H4 (cell line): ENCODE measurements at regions not wholly inside any gene's neighbourhood (a gene's known extent, or its start where the extent isn't known, plus 50 kb on each side); places are given as distances from the start of the nearest gene placed in this dataset.
"Not testable (repeated sequence)": the region's sequence is repeated elsewhere in the genome, so short reads cannot be mapped to it uniquely, and the experiment has no call there.

Experiments
- DNase-seq: peaks from one replicate; pipeline ENCODE4 v3.0.0-alpha.2; 2015; ENCODE audit warnings: low spot score

DNA sequence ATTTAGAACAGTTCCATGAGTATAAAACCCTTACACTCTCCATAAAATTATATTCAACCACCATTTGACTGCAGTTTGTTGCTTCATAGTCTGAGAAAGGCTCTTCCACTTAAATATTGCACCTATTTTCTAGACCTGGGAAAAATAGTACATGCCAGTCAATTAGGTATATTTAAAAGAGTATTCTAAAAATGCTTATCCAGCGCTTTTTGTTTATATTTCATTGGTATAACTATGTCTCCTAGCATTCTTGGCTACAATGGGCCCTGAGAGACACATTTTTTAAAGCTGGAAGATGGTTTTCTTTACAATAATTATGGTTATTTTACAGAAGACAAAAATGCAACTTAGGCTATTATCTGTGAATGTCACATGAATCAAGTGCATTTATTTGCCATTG lies 439.4 kb downstream of the KCNJ18 start:
- DNase-seq = no peak

DNA sequence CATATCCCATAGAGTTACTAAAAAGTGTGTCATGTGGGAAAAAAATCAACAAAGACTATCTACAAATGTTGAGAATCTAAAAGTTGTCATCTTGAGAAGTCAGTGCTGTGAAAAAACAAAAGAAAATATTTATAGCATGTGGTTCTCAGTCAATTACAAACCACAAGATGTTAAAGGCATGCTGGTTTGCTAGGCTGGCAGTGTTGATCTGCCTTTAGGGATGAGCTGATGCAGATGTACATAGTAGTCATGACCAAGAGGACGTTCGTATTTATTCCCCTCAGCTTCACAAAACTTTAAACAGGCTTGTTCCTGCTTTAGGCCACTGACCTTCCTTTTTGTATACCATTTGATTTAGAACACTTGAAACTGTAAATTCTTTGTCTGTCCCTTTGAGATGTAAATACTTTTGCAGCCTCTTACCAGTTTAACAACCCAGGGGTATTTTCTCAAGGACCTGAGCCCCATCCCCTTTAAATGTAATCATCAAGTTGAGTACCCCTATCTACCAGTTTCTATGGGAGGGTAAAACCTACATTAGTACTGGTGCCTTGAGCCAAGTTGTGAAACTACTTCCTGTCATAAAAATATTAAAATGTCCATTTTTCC lies 446.6 kb downstream of the KCNJ18 start:
- DNase-seq = peak; percentile 63

DNA sequence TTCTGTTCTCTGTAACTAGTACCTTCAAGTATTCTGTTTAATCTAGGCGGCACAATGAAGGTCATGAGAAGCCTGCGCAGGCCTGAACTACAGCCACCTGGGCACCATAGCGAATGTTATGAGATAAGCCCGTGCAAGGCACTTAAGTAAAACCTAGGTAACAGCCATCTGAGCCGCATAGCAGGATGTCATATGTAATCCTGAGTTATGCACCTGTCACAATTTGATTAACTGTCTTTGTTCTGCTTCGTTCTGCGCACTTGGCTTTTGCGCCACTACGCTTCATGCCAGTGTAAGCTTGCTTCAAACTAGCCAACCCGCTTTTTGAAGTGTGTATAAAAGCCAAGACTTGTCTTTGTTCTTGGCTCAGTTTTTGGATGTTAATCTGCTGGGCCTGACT lies 449.8 kb downstream of the KCNJ18 start:
- no peak for DNase-seq

DNA sequence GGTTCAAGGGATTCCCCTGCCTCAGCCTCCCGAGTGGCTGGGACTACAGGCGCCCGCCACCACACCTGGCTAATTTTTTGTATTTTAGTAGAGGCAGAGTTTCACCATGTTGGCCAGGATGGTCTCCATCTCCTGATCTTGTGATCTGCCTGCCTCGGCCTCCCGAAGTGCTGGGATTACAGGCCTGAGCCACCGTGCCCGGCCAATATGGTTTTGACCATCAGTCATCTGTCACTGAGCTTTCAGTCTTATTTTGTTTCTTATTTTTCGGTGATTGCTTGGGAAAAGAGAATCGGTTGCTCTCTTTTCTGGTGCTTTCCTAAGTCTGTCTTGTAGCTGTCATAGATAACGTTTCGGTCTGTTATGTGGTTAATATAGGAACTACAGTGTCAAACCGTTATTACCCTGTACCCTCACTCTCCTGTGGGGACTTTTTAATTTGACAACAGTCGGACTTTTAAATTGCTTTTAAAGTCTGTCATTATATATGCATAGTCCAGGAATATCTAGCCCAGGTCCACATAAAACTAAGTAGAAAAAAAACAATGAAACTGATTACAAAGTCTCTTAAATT lies 453.4 kb downstream of the KCNJ18 start:
- no peak for DNase-seq

DNA sequence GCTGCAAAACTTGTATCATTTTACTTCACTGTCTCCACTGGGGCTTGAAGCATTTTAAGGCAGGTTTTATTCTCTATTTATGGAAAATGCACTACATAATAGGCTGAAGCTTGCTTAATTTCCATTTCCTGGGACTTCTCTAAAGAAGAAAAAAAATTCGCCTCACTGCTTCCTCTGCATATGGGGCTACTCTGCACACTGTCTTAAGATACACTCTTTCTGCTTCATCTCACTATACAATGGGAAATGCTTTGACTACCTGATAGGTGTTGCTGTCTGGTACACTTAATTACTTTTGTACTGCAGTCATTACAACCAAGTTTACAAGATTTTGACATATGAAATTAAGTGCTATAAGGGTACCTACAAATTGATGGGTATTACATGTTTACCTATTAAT lies 466.0 kb downstream of the KCNJ18 start:
- DNase-seq = no peak

DNA sequence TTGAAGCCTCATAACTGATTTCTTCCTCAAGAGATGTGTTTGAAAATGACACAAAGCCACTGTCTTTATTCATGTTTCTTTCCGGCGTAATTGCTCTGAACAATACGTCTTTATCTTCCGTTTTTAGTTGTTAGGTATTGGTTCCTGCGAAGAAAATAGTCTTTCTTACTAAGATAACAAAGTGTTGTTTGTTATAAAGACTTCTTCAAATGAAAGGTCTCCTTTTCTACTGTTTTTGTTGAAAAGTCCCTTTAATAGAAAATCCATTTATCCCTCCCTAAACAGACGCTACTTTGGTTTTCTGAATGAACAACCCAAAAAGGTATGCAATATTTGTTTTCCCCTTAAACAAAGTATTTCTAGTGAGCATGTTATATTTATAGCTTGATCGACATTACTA lies 469.1 kb downstream of the KCNJ18 start:
- DNase-seq = no peak

DNA sequence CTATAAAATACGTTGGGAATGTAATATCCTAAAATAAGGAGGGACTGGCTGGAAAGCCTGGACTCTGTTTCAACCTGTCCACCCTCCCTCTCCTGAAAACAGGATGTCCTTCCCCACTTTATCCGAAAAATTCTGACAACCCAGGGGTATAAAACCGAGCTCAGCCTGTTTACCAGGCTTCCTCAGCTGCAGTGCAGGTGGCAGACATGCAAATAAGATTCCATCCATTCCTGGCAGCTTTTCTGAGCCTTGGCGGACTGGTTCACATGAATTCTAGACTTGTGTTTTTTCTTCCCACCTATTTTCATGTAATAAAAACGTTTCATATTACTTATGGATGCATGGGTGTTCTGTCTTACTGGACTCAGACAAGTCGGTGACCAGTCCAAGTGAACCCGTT lies 479.3 kb downstream of the KCNJ18 start:
- no peak for DNase-seq

DNA sequence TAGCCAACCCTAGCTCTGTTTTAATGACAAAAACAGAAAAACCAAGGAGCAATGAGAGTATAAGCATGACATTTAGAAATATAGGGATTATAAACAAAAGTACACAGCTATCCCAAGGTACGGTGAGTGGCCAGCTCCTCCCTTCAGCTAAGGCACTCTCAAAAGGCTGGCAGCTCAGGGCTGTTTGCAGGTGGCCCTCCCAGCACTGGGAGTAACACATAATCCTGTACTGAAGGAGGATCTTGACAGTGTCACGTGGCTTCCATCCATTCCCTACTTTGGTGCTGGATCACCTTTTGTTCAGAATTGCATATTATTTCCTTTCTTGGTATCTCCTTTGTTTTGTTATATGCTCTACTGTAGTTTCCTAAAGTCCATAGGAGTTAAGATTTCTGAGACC lies 500.8 kb downstream of the KCNJ18 start:
- DNase-seq = no peak

DNA sequence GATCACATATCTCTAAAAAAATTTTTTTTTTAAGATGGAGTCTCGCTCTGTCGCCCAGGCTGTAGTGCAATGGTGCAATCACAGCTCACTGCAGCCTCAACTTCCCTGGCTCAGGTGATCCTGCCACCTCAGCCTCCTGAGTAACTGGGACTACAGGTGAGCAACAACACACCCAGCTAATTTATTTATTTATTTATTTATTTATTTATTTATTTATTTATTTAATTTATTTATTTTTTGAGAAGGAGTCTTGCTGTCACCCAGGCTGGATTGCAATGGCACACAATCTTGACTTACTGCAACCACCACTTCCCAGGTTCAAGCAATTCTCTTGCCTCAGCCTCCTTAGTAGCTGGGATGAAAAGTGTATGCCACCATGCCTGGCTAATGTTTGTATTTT lies 507.9 kb downstream of the KCNJ18 start:
- not testable (repeated sequence) for DNase-seq

DNA sequence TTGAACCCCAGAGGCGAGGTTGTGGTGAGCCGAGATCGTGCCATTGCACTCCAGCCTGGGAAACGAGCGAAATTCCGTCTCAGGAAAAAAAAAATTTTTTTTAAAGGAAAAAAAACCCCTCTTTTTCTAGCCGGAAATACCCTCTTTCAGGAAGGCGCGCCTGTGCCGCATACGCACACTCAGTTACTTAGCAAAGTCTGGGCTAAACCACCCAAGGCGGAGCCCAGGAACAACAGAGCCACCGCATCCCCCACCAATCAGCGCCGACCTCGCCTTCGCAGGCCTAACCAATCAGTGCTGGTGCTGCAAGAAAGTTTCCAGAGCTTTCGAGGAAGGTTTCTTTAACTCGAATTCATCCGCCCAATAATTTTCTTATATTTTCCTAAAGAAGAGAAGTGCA lies 510.4 kb downstream of the KCNJ18 start:
- no peak for DNase-seq

DNA sequence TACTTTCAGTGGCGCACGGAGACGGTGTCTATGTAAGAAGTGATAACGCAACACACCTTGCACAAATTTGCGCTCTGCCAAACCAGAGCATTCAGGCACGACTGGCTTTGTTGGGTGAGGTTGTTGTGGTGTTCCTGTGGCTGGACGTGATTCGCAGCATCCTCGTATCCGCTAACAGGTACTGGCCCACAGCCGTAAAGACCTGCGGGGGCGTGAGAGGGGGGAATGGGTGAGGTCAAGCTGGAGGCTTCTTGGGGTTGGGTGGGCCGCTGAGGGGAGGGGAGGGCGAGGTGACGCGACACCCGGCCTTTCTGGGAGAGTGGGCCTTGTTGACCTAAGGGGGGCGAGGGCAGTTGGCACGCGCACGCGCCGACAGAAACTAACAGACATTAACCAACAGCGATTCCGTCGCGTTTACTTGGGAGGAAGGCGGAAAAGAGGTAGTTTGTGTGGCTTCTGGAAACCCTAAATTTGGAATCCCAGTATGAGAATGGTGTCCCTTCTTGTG lies 510.9 kb downstream of the KCNJ18 start:
- DNase-seq = no peak

DNA sequence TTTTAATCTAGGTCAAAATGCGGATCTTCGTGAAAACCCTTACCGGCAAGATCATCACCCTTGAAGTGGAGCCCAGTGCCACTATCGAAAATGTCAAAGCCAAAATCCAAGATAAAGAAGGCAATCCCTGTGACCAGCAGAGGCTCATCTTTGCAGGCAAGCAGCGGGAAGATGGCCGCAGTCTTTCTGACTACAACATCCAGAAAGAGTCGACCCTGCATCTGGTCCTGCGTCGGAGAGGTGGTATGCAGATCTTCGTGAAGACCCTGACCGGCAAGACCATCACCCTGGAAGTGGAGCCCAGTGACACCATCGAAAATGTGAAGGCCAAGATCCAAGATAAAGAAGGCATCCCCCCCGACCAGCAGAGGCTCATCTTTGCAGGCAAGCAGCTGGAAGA lies 511.8 kb downstream of the KCNJ18 start:
- DNase-seq = not testable (repeated sequence)

DNA sequence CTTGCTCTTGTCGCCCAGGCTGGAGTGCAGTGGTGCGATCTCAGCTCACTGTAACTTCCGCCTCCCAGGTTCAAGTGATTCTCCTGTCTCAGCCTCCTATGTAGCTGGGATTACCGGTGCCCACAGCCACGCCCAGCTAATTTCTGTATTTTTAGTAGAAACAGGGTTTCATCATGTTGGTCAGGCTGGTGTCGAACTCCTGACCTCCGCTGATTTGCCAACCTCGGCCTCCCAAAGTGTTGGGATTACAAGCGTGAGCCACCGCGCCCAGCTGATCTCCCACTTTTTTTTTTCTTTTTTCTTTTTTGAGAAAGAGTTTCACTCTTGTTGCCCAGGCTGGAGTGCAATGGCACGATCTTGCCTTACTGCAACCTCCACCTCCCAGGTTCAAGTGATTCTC lies 517.9 kb downstream of the KCNJ18 start:
- DNase-seq = not testable (repeated sequence)

DNA sequence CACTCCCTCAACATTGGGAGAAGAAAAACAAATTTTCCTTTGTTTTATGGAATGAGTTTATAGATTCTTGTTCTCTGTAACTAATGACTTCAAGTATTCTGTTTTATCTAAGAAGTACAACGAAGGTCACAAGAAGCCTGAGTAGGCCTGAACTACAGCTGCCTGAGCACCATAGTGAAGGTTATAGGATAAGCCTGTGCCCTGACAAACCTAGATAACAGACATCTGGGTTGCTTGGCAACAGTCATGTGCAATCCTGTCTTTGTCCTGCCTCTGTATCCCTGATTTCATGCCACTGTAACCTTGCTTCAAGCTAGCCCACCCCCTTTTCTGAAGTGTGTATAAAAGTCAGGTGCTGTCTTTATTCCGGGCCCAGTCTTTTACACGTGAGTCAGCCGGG lies 520.8 kb downstream of the KCNJ18 start:
- not testable (repeated sequence) for DNase-seq

DNA sequence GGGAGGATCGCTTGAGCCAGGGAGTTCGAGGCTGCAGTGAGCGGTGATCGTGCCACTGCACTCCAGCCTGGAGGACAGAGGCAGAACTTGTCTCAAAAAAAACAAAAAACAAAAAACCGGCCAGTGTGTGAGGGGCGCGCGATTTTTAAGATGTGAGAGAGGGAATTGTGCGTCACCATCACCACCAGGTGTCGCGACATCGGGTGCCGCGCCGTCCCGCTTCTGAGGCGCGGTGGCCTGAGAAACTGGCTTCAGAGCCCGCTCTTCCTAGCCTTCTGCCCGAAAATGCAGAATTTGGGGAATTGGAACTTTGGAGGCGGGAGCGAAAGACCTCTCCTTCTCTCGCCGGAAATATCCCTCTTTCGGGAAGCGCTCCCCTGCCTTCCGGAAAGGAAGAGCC lies 524.8 kb downstream of the KCNJ18 start:
- no peak for DNase-seq

DNA sequence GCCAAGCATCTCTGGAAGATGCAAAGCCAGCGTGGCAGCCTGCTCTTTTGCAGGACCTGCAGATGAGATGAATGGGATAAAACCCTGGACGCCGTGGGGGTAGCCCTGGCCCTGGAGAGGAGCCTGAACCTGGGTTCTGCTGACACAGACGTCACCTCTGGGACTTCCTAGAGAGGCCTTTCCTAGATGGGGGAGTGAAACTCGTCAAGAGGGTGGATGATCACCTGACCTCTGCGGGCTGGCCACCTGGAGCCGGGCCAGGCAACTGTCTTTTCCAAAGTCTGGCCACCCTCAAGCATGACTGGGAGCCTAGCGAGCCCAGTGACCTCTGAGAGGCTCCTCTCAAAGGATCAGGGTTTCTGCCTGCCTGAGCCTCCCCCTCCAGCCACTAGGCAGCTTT lies 529.0 kb downstream of the KCNJ18 start:
- no peak for DNase-seq

DNA sequence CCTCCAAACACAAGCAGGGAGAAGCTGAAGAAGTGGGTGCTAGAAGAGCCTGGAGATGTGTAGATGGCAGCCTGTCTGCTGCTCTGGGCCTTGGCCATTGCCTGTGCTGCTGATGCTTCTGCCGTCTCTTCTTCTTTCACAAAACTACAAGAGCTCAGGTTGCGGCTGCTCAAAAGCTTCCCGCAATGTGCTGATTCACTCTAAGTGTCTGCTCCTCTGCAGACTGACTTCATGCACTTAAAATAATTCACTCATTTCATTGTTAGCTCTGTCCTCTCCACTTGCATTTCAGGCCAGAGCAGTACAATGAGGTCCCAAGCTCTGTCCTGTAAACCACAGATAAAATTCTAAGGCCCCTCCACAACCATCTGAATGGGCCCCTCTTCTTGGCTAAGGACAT lies 534.2 kb downstream of the KCNJ18 start:
- not testable (repeated sequence) for DNase-seq

DNA sequence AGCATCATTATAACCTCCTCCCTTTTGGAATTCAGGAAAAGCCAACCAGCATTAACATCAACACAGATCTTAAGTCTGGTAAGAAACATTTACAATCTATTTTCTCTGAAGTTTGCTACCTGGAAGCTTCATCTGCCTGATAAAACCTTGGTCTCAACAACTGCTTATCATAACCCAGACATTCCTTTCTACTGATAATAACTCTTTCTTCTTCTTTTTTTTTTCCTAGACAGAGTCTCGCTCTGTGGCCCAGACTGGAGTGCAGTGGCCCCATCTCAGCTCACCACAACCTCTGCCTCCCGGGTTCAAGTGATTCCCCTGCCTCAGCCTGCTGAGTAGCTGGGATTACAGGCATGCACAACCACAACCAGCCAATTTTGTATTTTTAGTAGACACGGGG lies 534.6 kb downstream of the KCNJ18 start:
- DNase-seq = not testable (repeated sequence)

DNA sequence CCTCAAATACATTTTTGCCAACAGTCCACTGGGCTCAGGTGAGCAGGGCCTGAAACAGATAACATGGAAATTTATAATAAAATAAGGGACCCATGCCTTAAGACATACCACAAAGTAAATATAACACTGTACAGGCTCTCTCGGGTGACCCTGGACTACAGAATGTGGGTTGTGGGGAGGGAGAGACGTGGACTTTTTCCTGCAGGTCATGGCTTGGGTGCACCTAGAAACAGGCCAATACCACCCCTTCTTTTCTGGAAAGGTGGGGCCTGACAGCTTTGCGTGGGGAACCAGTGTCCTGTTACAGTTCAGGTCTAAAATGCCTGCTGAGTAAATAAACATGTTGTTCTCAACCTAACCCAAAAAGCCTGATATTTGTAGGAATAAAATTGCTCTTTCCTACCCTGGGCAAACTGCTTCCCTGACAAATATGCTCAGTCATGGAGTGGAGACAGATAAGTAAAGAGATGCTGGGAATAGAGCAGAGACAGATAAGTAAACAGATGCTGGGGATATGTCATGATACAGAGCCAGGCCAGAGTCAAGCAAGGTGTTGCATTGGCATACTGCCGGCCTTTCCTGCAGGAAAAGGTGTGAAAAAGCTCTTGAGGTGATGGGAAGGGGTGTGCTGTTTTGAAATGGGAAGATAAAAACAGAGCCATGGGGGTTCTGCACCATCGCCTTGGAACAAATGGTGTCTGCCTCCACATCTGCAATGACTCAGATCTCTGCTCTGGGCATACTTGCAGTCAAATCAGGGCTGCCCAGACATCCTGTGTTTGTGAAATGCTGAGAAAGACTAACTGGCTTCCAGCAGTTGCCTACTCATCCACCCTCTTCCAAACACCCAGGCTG lies 535.6 kb downstream of the KCNJ18 start:
- DNase-seq = peak; percentile 42

DNA sequence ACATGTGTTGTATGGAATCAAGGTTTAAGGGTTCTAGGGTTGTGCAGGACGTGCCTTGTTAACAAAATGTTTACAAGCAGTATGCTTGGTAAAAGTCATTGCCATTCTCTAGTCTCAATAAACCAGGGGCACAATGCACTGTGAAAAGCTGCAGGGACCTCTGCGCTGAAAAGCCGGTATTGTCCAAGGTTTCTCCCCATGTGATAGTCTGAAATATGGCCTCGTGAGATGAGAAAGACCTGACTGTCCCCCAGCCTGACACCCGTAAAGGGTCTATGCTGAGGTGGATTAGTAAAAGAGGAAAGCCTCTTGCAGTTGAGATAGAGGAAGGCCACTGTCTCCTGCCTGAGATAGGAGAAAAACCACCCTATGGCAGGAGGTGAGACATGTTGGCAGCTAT lies 537.5 kb downstream of the KCNJ18 start:
- not testable (repeated sequence) for DNase-seq

DNA sequence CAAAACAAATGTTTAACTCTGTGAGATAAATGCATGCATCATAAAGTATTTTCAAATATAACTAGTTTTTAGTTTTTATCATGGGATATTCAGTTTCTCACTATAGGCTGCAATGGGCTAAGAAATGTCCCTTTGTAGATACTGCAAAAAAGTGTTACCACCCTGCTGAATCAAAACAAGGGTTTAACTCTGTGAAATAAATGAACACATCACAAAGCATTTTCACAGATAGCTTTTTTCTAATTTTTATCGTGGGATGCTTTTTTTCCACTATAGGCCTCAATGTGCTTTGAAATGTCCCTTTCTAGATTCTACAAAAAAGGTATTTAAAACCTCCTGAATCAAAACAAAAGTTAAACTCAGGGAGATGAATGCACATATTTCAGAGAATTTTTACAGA lies 541.1 kb downstream of the KCNJ18 start:
- DNase-seq = no peak

DNA sequence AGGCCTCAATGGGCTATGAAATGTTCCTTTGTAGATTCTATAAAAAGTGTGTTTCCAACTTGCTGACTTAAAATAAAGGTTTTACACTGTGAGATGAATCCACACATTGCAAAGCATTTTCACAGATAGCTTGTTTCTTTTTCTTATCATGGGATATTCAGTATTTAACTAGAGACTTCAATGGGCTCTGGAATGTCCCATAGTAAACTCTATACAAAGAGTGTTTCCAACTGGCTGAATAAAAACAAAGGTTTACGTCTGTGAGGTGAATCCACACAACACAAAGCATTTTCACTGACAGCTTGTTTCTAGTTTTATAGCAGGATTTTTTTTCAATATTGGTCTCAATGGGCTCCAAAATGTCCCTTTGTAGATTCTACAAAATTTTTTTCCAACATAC lies 550.1 kb downstream of the KCNJ18 start:
- no peak for DNase-seq

DNA sequence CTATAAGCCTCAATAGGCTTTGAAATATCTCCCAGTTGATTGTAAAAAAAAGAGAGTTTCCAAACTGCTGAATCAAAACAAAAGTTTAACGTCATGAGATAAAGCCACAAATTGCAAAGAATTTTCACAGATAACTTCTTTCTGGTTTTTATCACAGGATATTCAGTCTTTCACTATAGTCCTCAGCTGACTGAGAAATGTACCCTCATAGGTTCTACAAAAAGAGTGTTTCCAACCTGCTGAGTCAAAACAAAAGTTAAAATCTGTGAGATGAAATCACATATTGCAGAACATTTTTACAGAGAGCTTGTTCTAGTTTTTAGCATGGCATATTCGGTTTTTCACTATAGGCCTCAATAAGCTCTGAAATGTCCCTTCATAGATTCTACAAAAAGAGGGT lies 559.2 kb downstream of the KCNJ18 start:
- DNase-seq = no peak
